Central memory CD4-positive, alpha-beta T cell (primary cell): ENCODE measurements at regions not wholly inside any gene's neighbourhood (a gene's known extent, or its start where the extent isn't known, plus 50 kb on each side); places are given as distances from the start of the nearest gene placed in this dataset.
"Not testable (repeated sequence)": the region's sequence is repeated elsewhere in the genome, so short reads cannot be mapped to it uniquely, and the experiment has no call there.

Source experiments
- DNase-seq: peaks from one replicate; pipeline ENCODE4 v3.0.0; 2022

DNA sequence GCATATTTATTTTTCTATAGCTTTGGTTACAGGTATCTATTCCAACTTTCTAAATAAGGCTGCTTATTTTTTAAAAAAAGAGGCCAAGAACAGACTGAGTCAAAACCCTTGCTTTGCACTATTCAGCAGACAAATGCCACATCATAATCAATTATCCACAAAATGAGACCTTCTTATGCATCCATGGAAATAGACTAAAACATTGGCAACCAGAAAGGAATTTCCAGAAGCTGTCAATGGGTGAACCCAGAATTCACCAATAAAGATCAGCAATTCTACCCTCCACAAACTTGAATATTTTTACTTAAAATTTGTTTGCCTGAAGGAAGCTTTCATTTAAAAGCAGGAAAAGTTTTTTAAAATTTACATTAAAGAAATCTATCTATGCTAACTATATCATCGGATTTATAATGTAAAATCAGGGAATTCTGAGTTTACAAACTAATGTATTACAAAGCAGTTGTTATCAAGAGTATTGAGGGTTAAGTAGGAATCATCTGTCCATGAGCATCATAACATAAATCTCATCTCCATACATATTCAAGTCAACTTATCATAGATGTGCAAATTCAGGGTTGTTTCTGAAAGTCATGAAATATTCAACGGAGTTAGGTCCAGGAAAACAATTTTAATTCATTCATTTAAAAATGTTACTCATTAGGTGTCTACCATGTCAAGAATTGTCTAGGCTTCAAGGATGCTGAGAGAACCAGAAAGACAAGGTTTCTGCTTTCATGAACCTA is 548.0 kb downstream of the SATB2 start:
- DNase-seq = no peak

DNA sequence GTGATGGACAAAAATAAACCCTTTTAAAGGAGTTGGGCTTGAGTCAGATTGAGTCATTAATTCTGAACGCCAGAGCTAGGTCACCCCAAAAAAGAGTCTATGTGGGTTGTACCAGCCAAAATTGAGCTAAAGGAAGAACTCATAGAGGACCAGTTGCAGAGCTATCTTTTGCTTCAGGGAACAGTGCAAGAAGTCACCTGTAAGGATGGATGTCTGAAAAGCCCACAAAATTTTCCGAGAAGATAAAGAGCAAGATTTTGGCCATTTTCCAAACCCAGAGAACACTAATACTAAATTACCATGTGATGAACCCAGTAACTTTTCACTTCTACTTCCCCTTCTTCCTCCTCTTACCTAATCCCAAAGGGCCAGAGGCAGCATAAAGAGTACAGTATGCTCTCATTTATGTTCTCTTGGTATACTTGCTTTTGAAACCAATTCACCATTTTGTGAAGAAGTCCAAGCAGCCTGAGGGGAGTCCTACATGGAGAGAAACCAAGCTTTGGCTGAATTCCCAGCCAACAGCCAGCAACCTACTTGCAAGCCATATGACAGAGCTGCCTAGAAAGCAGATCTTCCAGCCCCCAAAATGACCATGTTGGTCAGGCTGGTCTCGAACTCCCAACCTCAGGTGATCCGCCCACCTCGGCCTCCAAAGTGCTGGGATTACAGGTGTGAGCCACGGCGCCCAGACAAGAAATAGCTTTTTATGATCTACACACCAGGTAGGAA is 551.7 kb downstream of the SATB2 start:
- no peak for DNase-seq

DNA sequence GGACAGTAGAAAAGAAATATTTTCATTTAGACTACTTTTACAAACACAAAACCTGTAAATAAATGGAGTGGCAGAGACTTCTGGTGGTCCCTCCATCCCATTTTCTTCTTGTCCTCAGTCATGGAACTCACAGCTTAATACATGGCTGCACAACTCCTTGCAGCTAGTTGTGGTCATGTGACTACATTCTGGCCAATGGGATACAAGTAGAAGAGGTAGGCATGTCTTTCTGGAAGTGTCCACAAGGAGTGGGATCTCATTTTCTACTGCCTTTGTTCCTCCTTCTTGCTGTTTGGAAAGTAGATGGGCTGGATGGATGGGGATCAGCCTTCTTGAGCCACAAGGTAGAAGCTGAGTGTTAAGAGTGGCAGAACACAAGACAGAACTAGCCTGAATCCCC is 555.8 kb downstream of the SATB2 start:
- no peak for DNase-seq

DNA sequence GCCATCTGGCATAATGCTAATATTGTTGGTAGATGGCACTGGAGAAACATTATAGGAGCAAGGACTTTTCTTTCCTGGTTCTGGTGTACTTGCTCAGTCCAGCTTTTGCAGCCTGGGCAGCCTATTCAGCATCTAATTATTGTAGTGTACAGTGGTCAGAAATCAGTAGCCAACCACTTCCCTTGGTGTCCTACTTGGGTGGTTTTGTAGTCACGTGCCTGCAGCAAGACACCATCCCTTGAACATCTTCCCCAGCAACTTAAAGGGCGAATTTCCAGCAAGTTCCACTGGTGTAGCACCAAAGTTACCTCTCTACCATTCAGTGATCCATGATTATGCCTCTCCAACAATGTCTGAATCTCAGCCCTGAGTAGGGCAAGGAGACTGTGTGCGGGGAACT is 557.6 kb downstream of the SATB2 start:
- DNase-seq = no peak

DNA sequence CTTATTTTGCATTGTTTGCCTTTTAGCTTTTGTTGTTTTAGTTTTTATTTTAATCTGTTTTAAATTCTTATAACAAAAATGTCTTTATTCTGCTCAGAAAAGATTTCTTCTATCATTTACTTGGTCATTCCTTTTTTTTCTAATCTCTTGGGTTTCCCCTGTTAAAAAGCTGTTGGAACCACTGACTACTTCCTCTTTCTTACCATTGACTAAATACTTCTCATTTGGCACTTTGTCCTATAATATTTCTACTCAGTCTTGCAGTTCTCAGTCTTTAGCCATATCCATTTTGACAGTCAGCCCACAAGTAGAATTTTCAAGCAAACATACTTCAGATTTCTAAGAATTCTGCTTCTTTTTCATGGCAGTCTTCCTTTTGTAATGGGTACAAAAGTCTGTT is 567.2 kb downstream of the SATB2 start:
- DNase-seq = no peak

DNA sequence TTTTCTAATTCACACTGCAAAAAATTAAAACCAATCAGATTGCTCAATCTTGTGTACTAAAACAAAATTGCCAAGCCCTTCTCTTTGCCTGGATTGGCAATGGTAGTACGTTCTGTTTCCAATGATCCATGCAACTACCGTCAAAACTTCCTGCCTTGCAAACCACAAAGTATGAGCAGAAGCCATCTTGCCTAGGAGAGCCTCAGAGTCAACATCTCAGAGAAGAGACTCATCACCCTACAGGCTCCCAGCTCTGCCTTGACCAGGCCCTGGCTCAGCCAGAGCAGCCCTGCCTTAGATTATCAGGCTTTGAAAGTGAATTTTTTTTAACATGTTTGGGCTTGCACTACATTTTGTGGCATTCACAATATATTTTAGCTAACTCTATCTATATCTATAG is 574.1 kb downstream of the SATB2 start:
- DNase-seq = no peak

DNA sequence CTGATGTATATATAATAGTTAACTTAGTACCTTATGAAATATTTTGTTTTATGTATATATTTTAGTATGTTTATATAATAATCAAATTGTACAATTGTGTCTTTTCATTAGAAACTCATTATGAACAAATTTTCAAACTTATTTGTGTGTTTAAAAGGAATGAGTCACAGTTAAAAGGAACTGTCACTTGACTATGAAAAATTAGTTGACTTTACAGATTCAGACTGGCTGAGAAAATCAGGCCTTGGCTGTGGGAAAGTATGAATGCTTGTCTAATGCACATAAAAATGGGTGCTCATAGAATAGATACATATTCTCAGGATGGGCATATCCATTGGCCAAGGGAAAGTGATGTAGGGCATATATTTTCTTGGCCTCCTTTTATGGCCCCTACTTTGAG is 576.8 kb downstream of the SATB2 start:
- DNase-seq = no peak

DNA sequence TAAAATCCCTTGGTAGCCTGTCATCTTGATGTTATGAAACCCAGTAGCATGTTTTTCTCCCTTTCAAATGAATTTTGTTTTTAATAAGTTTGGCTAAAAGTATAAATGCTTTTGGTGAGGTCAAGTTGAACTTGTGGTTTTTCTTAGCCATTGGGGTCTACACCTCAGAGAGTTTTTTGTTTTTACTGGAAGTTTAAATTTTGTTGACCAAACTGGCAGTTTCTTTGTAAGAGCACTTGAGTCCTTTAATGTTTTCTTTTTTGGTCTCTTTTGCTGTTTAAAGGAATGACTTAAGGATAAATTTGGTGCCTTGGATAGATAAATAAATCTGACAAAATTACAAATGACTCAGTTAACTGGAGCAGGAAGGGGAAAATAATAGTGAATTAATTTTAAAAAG is 577.3 kb downstream of the SATB2 start:
- no peak for DNase-seq

DNA sequence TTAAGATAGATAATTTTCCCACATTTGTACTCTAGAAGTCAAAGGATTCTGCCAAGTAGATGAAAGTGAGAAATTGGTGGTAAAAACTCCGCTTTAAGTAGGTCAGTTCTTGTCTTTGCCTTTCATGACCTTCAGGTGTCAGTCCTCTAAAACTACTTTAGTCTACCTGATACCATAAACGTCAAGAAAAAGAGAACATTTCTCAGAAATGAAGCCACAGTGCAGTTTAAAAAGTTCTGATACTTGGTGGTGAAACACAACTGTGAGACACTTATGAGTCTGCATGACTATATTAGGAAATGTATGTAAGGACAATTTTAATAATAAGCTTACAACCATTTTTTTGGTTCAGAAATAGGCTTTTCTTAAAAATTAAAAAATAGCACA is 583.3 kb downstream of the SATB2 start:
- DNase-seq = no peak

DNA sequence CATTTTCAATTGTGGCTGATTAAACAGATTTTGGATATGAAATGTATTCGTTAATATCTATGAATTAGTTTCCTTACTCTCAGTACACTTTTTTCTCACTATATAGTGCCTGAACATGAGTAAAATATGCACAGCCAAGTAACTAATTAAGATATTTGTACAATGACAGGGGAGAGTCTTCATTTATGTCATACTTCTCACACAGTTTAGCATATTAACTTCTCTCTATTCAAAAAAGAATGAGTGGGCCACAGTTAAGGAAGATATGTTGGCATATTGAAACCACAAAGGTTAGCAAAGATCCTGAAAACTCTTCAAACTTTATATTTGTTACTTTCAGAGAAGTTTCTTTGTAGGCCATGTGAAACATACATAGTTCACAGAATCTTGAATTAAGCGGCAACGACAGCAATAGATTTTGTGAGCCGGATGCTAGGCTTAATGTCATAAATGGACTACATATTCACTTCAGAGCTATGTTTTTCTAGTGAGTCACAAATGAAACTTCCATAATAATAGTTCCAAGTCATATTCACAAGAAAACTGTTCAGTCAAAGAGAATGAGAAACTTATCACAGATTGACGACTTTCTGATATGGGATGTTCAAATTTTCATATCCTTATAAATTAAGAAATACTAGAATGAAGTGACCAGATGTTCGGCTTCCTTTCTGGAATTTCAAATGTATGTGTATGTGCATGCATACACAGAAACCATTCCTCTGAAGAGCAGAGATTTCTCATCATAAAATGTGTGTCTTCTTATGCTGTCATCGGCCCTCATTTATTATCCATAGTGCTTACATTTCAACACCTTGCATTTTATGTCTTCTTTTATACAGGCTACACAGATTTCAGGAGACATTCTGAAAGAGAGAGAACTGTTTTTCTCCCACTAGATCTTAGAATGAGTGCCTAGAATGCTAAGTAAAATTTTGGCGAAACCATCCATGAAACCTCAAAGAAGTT is 584.0 kb downstream of the SATB2 start:
- no peak for DNase-seq

DNA sequence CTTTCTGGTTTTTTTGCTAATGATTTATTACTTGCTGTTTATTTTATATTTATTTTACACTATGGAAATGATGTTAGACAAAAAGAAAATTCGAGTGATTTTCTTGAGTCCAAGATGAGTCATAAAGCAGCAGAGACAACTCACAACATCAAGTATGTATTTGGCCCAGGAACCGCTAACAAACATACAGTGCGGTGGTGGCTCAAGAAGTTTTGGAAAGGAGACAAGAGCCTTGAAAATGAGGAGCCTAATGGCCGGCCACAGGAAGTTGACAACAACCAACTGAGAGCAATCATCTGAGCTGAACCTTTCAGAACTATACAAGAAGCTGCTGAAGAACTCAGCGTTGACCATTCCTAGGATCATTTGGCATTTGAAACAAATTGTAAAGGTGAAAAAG is 594.1 kb downstream of the SATB2 start:
- no peak for DNase-seq

DNA sequence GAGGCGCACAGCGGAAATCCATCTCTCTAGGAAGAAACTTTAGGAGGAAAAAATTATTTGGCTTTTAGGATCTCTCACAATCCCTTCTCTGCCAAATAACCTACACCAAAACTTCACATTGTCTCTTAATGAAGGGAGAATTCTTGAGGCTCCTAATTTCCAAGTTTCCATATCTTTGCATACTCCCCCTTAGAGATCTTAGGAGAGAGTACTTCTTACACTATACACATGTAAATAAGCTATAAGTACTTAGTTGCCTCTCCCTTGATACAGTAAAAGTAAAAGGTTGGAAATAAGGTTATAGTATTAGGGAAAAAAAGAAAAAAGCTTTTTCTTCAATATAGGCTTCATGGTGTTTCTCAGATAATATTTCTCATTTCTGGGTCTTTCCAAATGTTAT is 596.7 kb downstream of the SATB2 start:
- no peak for DNase-seq

DNA sequence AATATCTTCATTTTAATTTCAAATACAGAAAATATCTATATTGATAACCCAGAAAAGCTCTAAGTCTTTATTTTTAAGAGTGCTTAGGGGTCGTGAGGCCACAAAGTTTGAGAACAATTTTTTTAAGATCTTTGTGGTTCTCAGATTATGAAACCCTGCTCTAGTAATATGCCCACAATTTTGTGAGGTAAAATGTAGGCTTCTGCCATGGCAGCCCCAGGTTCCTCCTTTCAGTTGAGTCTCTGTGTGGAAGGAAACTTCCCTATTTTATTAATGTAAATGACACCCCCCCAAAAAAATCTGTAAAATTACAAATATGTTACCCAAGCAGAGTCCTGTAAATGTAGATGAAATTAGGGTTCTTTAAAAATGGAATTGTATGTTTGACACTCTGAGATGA is 600.5 kb downstream of the SATB2 start:
- DNase-seq = no peak

DNA sequence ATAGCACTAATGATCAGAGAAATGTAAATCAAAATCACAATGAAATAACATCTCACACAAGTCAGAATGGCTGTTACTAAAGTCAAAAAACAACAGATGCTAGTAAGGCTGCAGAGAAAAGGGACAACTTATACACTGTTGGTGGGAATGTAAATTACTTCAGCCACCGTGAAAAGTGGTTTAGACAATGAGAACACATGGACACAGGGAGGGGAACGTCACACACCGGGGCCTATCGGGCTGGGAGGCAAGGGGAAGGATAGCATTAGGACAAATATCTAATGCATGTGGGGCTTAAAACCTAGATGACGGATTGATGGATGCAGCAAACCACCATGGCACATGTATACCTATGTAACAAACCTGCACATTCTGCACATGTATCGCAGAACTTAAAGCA is 602.0 kb downstream of the SATB2 start:
- not testable (repeated sequence) for DNase-seq

DNA sequence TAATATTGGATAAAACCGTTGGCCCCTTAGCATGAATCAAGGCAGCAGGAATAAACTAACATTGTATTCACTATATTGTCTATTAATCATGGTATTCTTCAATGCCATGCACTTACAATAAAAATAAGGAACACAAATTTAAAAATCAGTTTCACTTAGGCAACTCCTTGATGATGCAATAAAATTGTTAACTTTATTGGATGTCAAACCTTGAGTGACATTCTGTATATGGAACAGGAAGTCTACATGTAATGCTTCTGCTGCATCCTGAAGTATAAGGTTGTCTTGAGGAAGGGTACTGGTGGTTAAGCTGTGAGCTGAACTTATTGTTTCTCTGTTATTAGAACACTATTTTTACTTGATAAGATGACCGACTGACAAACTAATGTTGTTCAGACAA is 605.5 kb downstream of the SATB2 start:
- no peak for DNase-seq

DNA sequence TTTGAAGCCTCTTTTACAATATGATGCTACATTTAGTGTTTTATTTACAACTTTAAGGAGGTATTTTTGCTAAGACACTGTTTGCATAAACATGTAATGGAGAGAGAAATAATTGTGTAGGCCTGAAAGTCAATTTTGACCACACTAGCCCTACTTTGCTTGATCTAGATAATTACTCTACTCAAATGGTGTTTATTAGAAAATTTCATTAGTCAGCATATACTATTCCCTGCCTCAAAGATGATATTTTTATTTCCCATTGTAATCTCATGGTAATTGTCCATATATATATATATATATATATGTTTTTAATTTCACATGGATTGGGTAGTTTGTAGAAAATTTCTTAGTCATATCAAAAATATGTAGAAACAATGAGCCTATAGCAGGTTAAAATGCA is 632.2 kb downstream of the SATB2 start:
- DNase-seq = no peak

DNA sequence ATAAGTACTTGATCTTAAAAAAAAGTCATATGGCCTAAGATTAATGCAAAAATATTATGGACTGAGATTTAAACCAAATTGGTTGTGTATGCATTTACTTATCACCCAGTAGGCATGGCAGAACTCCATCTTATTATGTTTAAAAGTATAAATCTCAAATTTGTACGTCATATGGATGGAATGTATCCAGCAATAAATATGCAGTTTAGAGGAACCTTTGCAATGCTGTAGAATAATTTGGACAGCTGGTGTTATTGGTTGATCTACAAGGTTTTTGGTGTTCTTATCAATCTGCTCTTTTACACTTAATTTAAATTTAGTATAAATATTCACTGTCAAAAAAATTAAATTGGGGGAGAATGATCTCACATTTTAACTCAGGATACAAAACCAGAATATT is 640.2 kb downstream of the SATB2 start:
- no peak for DNase-seq

DNA sequence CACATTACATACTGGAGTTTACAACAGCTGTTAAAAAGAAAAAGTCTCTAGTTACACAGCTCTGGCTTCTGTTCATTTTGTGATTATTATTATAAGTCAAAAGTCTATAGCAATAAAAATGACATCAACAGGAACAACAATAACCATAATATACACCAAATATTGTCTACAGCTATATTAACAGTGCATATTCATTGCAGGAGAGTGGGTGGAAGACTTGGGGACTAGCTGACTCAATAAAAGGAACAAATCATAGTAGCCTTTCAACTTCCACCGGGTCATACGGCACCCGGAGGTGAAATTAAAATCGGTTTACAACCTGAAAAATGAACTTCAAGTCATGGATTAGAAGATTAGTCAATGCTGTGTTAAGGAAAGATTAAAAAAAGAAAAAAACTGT is 642.1 kb downstream of the SATB2 start:
- no peak for DNase-seq

DNA sequence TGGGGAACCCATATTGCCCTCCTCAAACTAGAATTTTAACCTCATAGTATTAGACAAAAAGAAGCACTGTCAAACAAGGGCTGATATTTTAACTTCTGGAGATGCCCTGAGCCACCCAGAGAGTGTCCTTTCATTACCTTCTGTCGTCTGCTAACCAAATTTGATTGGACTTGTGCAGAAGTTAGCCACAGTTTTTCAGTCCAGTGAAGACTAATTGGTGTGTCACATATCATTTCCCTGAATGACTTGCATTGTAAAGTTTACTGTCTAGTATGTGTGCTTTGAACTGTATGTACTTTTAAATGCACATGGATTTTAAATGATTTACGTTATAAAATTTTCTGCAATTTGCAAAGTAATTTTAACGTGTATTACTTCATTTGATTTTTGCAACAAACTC is 646.5 kb downstream of the SATB2 start:
- no peak for DNase-seq

DNA sequence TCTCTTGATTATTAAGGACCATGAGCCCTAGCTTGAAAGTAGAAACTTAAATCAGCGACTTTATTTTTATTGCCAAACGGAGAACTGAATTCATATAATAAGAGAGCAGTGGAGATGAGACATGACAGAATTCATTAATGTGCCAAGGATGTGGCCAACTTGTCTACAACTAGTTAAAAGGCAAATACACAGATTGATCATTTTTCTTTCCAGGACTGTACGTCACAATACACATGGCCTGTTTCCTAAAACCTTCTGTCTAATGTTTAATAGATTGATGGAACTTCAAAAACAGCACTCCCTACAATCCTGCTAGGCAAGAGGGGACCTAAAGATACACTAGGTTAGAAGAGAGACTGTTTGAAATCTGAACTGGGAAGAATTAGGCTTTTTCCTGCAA is 647.8 kb downstream of the SATB2 start:
- no peak for DNase-seq

DNA sequence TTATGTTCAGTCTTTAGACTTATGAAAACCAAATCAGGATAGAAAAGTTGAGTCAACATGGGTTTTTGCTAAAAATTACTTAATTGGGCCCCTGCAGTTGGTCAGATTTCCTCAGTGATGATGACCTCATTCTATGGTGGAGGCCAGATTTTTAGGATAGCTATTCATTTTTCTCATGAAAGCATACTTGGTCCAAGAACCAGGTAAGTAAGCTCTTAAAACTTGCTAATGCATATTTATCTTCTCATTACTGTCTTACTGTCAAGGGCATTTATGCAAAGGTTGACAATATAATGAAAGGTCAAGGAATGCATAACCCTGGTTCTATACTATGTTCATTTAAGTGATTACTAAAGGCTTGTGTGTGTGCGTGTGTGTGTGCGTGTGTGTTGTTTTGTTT is 650.6 kb downstream of the SATB2 start:
- no peak for DNase-seq

DNA sequence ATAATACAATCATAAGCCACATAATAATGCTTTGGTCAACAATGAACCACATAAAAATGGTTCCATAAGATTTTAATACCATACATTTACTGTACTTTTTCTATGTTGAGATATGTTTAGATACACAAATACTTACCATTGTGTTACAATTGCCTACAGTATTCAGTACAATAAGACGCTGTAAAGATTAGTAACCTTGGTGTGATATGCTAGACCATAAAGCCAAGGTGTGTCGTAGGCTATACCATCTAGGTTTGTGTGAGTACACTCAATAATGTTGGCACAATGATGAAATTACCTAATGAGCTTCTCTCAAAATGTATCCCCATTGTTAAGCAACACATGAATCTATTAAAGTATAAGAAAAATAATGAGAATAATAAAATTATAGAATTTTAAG is 662.3 kb downstream of the SATB2 start:
- DNase-seq = no peak

DNA sequence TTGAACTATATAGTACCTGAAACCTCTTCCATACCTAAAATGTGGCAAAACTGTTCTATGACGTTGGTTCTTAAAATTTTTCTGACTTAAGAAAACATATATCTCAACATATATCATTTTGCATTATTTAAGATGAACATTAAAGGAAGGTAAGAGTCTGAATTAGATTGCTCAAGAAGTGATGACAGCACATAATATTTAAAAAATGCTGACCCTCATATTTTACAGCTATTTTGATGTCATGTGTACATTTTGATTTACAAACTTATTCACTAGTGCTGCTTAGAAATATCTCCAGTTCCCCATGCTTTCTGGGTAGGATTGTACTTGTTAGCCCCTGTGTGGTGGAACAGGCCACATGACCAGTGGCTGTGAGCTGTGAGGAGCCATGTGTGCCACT is 666.1 kb downstream of the SATB2 start:
- no peak for DNase-seq

DNA sequence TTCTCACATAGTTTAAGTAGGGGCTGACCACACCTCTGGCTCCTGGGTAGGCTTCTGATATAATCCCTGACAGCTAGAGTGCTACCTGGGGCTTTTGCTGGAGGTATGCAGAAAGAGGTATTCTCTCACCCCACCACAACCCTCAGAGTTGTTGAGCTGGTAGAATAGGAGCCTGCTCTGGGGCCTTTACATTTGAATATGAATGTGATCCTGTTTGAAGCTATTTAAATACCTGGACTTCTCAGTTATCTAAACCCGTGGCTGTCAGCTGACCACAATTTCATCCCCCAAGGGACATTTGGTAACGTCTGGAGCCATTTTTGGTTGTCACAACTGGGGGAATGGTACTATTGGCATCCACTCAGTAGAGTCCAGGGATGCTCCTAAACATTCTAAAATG is 669.1 kb downstream of the SATB2 start:
- DNase-seq = no peak
